DND-41 (cell line): ENCODE measurements at regions not wholly inside any gene's neighbourhood (a gene's known extent, or its start where the extent isn't known, plus 50 kb on each side); places are given as distances from the start of the nearest gene placed in this dataset.

ENCODE experiments used
- ATAC-seq: fragments of 200-7000 bp; cut with Tn5 transposase; 3 replicates; pipeline ENCODE4 v1.9.1; 2021; ENCODE audit warnings: low read depth; ENCODE audit not compliant: insufficient read depth
- DNase-seq: peaks from one replicate; pipeline ENCODE4 v3.0.0-alpha.2; 2020
- H2AFZ ChIP-seq: 2 replicates; pipeline ENCODE4 v1.6.0; 2012; ENCODE audit warnings: low read depth, low read length
- H3K27ac ChIP-seq: 2 replicates; pipeline ENCODE4 v1.5.1; 2012; ENCODE audit warnings: low read length, inconsistent platforms
- H3K27me3 ChIP-seq: fragments of 200-600 bp; sonication (generic); 2 replicates; pipeline ENCODE4 v1.6.0; 2012; ENCODE audit warnings: low read length, mild to moderate bottlenecking, inconsistent platforms; ENCODE audit not compliant: insufficient read depth, poor library complexity
- H3K36me3 ChIP-seq: 2 replicates; pipeline ENCODE4 v1.5.1; 2012; ENCODE audit warnings: low read length, inconsistent platforms; ENCODE audit not compliant: insufficient read depth
- H3K4me1 ChIP-seq: 2 replicates; pipeline ENCODE4 v1.5.1; 2012; ENCODE audit warnings: mild to moderate bottlenecking, low read length; ENCODE audit not compliant: insufficient read depth
- H3K4me2 ChIP-seq: 2 replicates; pipeline ENCODE4 v1.6.0; 2012; ENCODE audit warnings: mild to moderate bottlenecking, moderate library complexity, low read length, inconsistent platforms; ENCODE audit not compliant: insufficient read depth
- H3K4me3 ChIP-seq, 2 experiments: fragments of 200-600 bp in 1 of 2; shearing (Covaris generic) in 1 of 2; 2 replicates each; pipeline ENCODE4 v1.5.1; 2012 to 2016; ENCODE audit warnings: inconsistent platforms in 2 of 2, low read length in 2 of 2, mild to moderate bottlenecking in 2 of 2, low read depth in 1 of 2, moderate library complexity in 1 of 2
- H3K79me2 ChIP-seq: 2 replicates; pipeline ENCODE4 v1.6.0; 2012; ENCODE audit warnings: low read length, inconsistent platforms; ENCODE audit not compliant: insufficient read depth
- H3K9ac ChIP-seq: 2 replicates; pipeline ENCODE4 v1.6.0; 2012; ENCODE audit warnings: low read depth, mild to moderate bottlenecking, inconsistent platforms, low read length, moderate library complexity
- H3K9me3 ChIP-seq: 2 replicates; pipeline ENCODE4 v1.5.1; 2012; ENCODE audit warnings: low read length, moderate library complexity, mild to moderate bottlenecking, inconsistent platforms; ENCODE audit not compliant: insufficient read depth, severe bottlenecking
- H4K20me1 ChIP-seq: 2 replicates; pipeline ENCODE4 v1.6.0; 2012; ENCODE audit warnings: low read length; ENCODE audit not compliant: insufficient read depth
- CTCF ChIP-seq: IDR thresholded peaks from 2 replicates; pipeline ENCODE4 v1.5.1; 2012; ENCODE audit warnings: borderline replicate concordance, low read length, moderate library complexity, mild to moderate bottlenecking; ENCODE audit not compliant: poor library complexity, severe bottlenecking; ENCODE audit errors: extremely low read depth
- EZH2 ChIP-seq: IDR thresholded peaks from 3 replicates; pipeline ENCODE4 v1.6.1; 2012; ENCODE audit warnings: borderline replicate concordance, low read depth, mild to moderate bottlenecking, moderate library complexity, low read length, inconsistent platforms; ENCODE audit not compliant: severe bottlenecking

- no peak overlapping the region for H3K27ac ChIP-seq
- H3K36me3 ChIP-seq, result no peaks in the 10 kb centered on the region
- ATAC-seq (no peak), DNase-seq (no peak)
- peaks cover 2% of the 10 kb centered on the region for H3K9me3 ChIP-seq
- no peaks in the 10 kb centered on the region for H3K79me2 ChIP-seq
- H3K4me2 ChIP-seq, result no peak overlapping the region
- H3K9ac ChIP-seq, result no peak overlapping the region
- TF ChIP-seq EZH2 (no peak), CTCF (no peak)
- H2AFZ ChIP-seq, result no peak overlapping the region
- no peaks in the 10 kb centered on the region for H4K20me1 ChIP-seq
- H3K4me3 ChIP-seq, result no peak overlapping the region
- no peaks in the 10 kb centered on the region for H3K27me3 ChIP-seq
- H3K4me1 ChIP-seq, result no peaks in the 10 kb centered on the region
These were observed 162.7 kb downstream of the AKR1D1 start for GRCh38 chr7:138238734-138239659.

GRCh38 chr7:138243430-138243829, 167.2 kb downstream of the AKR1D1 start:
- no peak for ATAC-seq
- H3K4me1 ChIP-seq, result no peaks in the 10 kb centered on the region
- no peaks in the 10 kb centered on the region for H3K36me3 ChIP-seq
- H4K20me1 ChIP-seq, result no peaks in the 10 kb centered on the region
- no peaks in the 10 kb centered on the region for H3K79me2 ChIP-seq
- no peak overlapping the region for H3K27ac ChIP-seq
- H3K4me2 ChIP-seq, result no peak overlapping the region
- no peak overlapping the region for H2AFZ ChIP-seq
- no peak overlapping the region for H3K9ac ChIP-seq
- DNase-seq, result no peak
- H3K9me3 ChIP-seq, result peaks cover 2% of the 10 kb centered on the region
- H3K27me3 ChIP-seq, result no peaks in the 10 kb centered on the region
- no peak overlapping the region for H3K4me3 ChIP-seq
- TF ChIP-seq EZH2 (no peak), CTCF (no peak)

GRCh38 chr7:138243836-138244235, 167.6 kb downstream of the AKR1D1 start:
- no peak for ATAC-seq

More at GRCh38 chr7:138243836-138244235, 167.6 kb downstream of the AKR1D1 start:
- no peaks in the 10 kb centered on the region for H4K20me1 ChIP-seq
- DNase-seq, result no peak
- H3K9me3 ChIP-seq, result peaks cover 2% of the 10 kb centered on the region
- H3K27me3 ChIP-seq, result no peaks in the 10 kb centered on the region
- no peaks in the 10 kb centered on the region for H3K36me3 ChIP-seq
- no peak for TF ChIP-seq EZH2
- TF ChIP-seq CTCF, result no peak
- H2AFZ ChIP-seq, result no peak overlapping the region
- no peak overlapping the region for H3K9ac ChIP-seq
- H3K79me2 ChIP-seq, result no peaks in the 10 kb centered on the region
- H3K4me1 ChIP-seq, result no peaks in the 10 kb centered on the region
- H3K27ac ChIP-seq, result no peak overlapping the region
- no peak overlapping the region for H3K4me2 ChIP-seq
- no peak overlapping the region for H3K4me3 ChIP-seq
